ENCODE measurements at regions not wholly inside any gene's neighbourhood (a gene's known extent, or its start where the extent isn't known, plus 50 kb on each side); places are given as distances from the start of the nearest gene placed in this dataset.

- no peak overlapping the region for H2AFZ ChIP-seq (ENCODE audit: low read length)
- in situ Hi-C loops (cut with HindIII; ENCODE audit: extremely low pct_ligation_motif_present, low pct_unique_long_range_greater_than_20kb) (no loop called here), intact Hi-C loops (cut with micrococcal nuclease; ENCODE audit: unreplicated experiment) (no loop called here)
- no peaks in the 10 kb centered on the region for H3K79me2 ChIP-seq (ENCODE audit: insufficient read depth, low read length)
- CTCF ChIA-PET (ENCODE audit: low intra/inter-chr PET ratio, low total read pairs): no interaction called here
- POLR2A ChIA-PET: no interaction called here
- no peak overlapping the region for H3K9ac ChIP-seq (ENCODE audit: insufficient read depth, low read depth, low read length)
- ATAC-seq: no peak
- no peaks in the 10 kb centered on the region for H3K9me3 ChIP-seq (ENCODE audit: low read length)
- no peak for DNase-seq (ENCODE audit: low spot score)
- FAIRE-seq: no peak
- peaks cover 5 to 26% of the 10 kb centered on the region in 2 experiments; a peak in 4 of 5 replicates for H3K27me3 ChIP-seq (ENCODE audit: control insufficient read depth in 1 of 2, insufficient read depth in 2 of 2, low read length in 2 of 2)
- no peaks in the 10 kb centered on the region for H3K36me3 ChIP-seq (replicated peaks in 1 of 2; ENCODE audit: control insufficient read depth in 1 of 2, insufficient read depth in 2 of 2, low read length in 2 of 2)
- H3K4me3 ChIP-seq (replicated peaks in 1 of 3; ENCODE audit: insufficient read depth in 1 of 3, low read depth in 2 of 3, low read length in 3 of 3): no peak overlapping the region
- H3K4me1 ChIP-seq (ENCODE audit: insufficient read depth, low read length): no peaks in the 10 kb centered on the region
- no peaks in the 10 kb centered on the region for H4K20me1 ChIP-seq (ENCODE audit: insufficient read depth, low read length)
- H3K4me2 ChIP-seq (ENCODE audit: low read depth, low read length): no peak overlapping the region
- WGBS (ENCODE audit: low lambda C conversion rate): 20% methylated on average over 5 of the region's 10 CpGs
- no TSS peak for BruUV-seq (replicated peaks)
- H3K27ac ChIP-seq (ENCODE audit: extremely low read length, insufficient read depth, low read length): no peak overlapping the region
- TF ChIP-seq TMF1 (CRISPR knock-in tag; IDR thresholded peaks at IDR 0.05; ENCODE audit: low read depth): no peak
- TF ChIP-seq IRF1 (CRISPR knock-in tag; IDR thresholded peaks at IDR 0.05; ENCODE audit: low read depth): no peak
- TF ChIP-seq KLF15 (CRISPR knock-in tag; IDR thresholded peaks at IDR 0.05; ENCODE audit: borderline replicate concordance): no peak
- no peak for TF ChIP-seq ZBTB40 (IDR thresholded peaks at IDR 0.05)
- no peak for TF ChIP-seq ZBTB40 (CRISPR knock-in tag; IDR thresholded peaks at IDR 0.05)
- no peak for TF ChIP-seq ZBTB38 (CRISPR knock-in tag; IDR thresholded peaks at IDR 0.05)
- TF ChIP-seq ZFX (CRISPR knock-in tag; IDR thresholded peaks at IDR 0.05; ENCODE audit: low read depth): no peak
- no peak for TF ChIP-seq HNRNPK (IDR thresholded peaks at IDR 0.05; ENCODE audit: low read depth, low read length, poor library complexity, severe bottlenecking)
- no peak for TF ChIP-seq E2F2 (CRISPR knock-in tag; IDR thresholded peaks at IDR 0.05; ENCODE audit: borderline replicate concordance)
- TF ChIP-seq SAFB2 (CRISPR knock-in tag; IDR thresholded peaks at IDR 0.05; ENCODE audit: borderline replicate concordance, low read depth): no peak
- no peak for TF ChIP-seq ZNF280B (CRISPR knock-in tag; IDR thresholded peaks at IDR 0.05; ENCODE audit: borderline replicate concordance)
- TF ChIP-seq YY1 (IDR thresholded peaks at IDR 0.05; ENCODE audit: insufficient read depth, insufficient replicate concordance, low read depth, low read length): no peak
These were observed 678.7 kb downstream of the BRD1 start for GRCh38 chr22:49148895-49149418.

Data from HepG2 (cell line).